DOHH2 (cell line): ENCODE measurements at regions not wholly inside any gene's neighbourhood (a gene's known extent, or its start where the extent isn't known, plus 50 kb on each side); places are given as distances from the start of the nearest gene placed in this dataset.

Source experiments
- H3F3A ChIP-seq: fragments of 200-600 bp; sonication (generic), shearing (Covaris generic); 2 replicates; pipeline ENCODE4 v1.6.0; 2016; ENCODE audit warnings: antibody characterized with exemption, mild to moderate bottlenecking; ENCODE audit not compliant: control insufficient read depth, insufficient read depth
- H3K27ac ChIP-seq: fragments of 200-600 bp; sonication (generic); 2 replicates; pipeline ENCODE4 v1.5.1; 2014; ENCODE audit warnings: low read depth, mild to moderate bottlenecking, low read length, moderate library complexity
- H3K27me3 ChIP-seq: fragments of 200-600 bp; sonication (generic); 2 replicates; pipeline ENCODE4 v1.6.1; 2014; ENCODE audit warnings: mild to moderate bottlenecking, low read length, mixed read lengths; ENCODE audit not compliant: control insufficient read depth
- H3K36me3 ChIP-seq: fragments of 200-600 bp; sonication (generic); 2 replicates; pipeline ENCODE4 v1.6.1; 2014; ENCODE audit warnings: mild to moderate bottlenecking, low read length, moderate library complexity, mixed read lengths; ENCODE audit not compliant: control insufficient read depth
- H3K4me1 ChIP-seq: fragments of 200-600 bp; sonication (generic); 2 replicates; pipeline ENCODE4 v1.6.1; 2014; ENCODE audit warnings: mild to moderate bottlenecking, low read length, mixed read lengths; ENCODE audit not compliant: control insufficient read depth
- H3K4me2 ChIP-seq: fragments of 200-600 bp; sonication (generic); 2 replicates; pipeline ENCODE4 v1.6.0; 2014; ENCODE audit warnings: mild to moderate bottlenecking, low read length, moderate library complexity
- H3K4me3 ChIP-seq: fragments of 200-600 bp; sonication (generic); 2 replicates; pipeline ENCODE4 v1.5.1; 2014; ENCODE audit warnings: mild to moderate bottlenecking, low read length, mixed read lengths
- H3K79me2 ChIP-seq: fragments of 200-600 bp; sonication (generic); 2 replicates; pipeline ENCODE4 v1.6.1; 2014; ENCODE audit warnings: mild to moderate bottlenecking, low read length, mixed read lengths; ENCODE audit not compliant: control insufficient read depth
- H3K9me2 ChIP-seq: fragments of 200-600 bp; sonication (generic); replicated peaks from 2 replicates; pipeline ENCODE4 v1.6.1; 2014; ENCODE audit warnings: mild to moderate bottlenecking, low read length, mixed read lengths; ENCODE audit not compliant: control insufficient read depth
- H3K9me3 ChIP-seq: fragments of 200-600 bp; sonication (generic); 2 replicates; pipeline ENCODE4 v1.6.1; 2014; ENCODE audit warnings: antibody characterized with exemption, low read length, mixed read lengths; ENCODE audit not compliant: control insufficient read depth, insufficient read depth
- H4K20me1 ChIP-seq: fragments of 200-600 bp; sonication (generic); 2 replicates; pipeline ENCODE4 v1.6.0; 2014; ENCODE audit warnings: low read depth, mild to moderate bottlenecking, antibody characterized with exemption, low read length, moderate library complexity; ENCODE audit not compliant: control insufficient read depth, insufficient read depth
- EZH2phosphoT487 ChIP-seq: fragments of 200-600 bp; sonication (generic); IDR thresholded peaks from 2 replicates; pipeline ENCODE4 v1.6.1; 2017; ENCODE audit warnings: borderline replicate concordance, mild to moderate bottlenecking, antibody characterized with exemption, low read length, moderate library complexity, mixed read lengths
- TF ChIP-seq, protein P1 (sequence below): fragments of 200-600 bp; sonication (generic); IDR thresholded peaks from one replicate; pipeline ENCODE4 v1.5.1; 2014; ENCODE audit warnings: antibody characterized with exemption, mild to moderate bottlenecking, low read depth, low read length; ENCODE audit not compliant: poor library complexity, severe bottlenecking

- no peaks in the 10 kb centered on the region for H3K27me3 ChIP-seq
- no peaks in the 10 kb centered on the region for H3K36me3 ChIP-seq
- H3K4me1 ChIP-seq, result no peaks in the 10 kb centered on the region
- H3K27ac ChIP-seq, result no peak overlapping the region
- H3F3A ChIP-seq, result no peaks in the 10 kb centered on the region
- H3K9me3 ChIP-seq, result no peaks in the 10 kb centered on the region
- H3K9me2 ChIP-seq, result no peaks in the 10 kb centered on the region
- no peak overlapping the region for H3K4me3 ChIP-seq
- H3K79me2 ChIP-seq, result no peaks in the 10 kb centered on the region
- H3K4me2 ChIP-seq, result no peak overlapping the region
- no peaks in the 10 kb centered on the region for H4K20me1 ChIP-seq
- TF ChIP-seq, protein P1, sequence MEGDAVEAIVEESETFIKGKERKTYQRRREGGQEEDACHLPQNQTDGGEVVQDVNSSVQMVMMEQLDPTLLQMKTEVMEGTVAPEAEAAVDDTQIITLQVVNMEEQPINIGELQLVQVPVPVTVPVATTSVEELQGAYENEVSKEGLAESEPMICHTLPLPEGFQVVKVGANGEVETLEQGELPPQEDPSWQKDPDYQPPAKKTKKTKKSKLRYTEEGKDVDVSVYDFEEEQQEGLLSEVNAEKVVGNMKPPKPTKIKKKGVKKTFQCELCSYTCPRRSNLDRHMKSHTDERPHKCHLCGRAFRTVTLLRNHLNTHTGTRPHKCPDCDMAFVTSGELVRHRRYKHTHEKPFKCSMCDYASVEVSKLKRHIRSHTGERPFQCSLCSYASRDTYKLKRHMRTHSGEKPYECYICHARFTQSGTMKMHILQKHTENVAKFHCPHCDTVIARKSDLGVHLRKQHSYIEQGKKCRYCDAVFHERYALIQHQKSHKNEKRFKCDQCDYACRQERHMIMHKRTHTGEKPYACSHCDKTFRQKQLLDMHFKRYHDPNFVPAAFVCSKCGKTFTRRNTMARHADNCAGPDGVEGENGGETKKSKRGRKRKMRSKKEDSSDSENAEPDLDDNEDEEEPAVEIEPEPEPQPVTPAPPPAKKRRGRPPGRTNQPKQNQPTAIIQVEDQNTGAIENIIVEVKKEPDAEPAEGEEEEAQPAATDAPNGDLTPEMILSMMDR, result no peak
- no peak for TF ChIP-seq EZH2phosphoT487
These were observed 439.4 kb upstream of the ZNF462 start for GRCh38 chr9:106423575-106423974.

GRCh38 chr9:106432631-106433030 lies 430.3 kb upstream of the ZNF462 start:
- H3K4me3 ChIP-seq, result no peak overlapping the region
- H3K9me2 ChIP-seq, result no peaks in the 10 kb centered on the region
- H3K27me3 ChIP-seq, result no peaks in the 10 kb centered on the region
- H4K20me1 ChIP-seq, result no peaks in the 10 kb centered on the region
- no peaks in the 10 kb centered on the region for H3K79me2 ChIP-seq
- H3K9me3 ChIP-seq, result no peaks in the 10 kb centered on the region
- no peaks in the 10 kb centered on the region for H3K36me3 ChIP-seq
- H3K4me1 ChIP-seq, result no peaks in the 10 kb centered on the region
- H3K4me2 ChIP-seq, result no peak overlapping the region
- TF ChIP-seq, protein P1, result no peak
- TF ChIP-seq EZH2phosphoT487, result no peak
- H3K27ac ChIP-seq, result no peak overlapping the region
- no peaks in the 10 kb centered on the region for H3F3A ChIP-seq

DNA sequence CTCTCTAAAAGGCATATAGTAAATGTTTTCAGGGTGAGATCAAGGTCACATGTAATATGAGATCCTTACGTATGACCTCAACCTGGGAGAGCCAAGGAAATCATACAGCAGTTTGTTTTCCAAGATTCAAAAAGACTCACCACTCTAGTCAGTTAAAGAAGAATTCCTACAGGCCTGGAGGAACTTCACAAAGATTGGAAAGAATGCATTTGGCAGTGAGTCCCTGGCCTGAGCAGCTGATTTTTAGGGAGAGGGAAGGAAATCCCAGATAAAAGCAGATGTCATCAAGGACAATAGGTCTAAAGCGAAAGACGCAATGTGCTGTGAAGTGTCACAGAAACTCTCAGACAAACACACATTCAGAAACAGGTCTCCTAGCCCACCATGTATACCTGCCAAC lies 424.0 kb upstream of the ZNF462 start:
- Histone ChIP-seq H3K9me2 (no peaks in the 10 kb centered on the region), H3K4me3 (no peak overlapping the region), H3K9me3 (no peaks in the 10 kb centered on the region), H3K4me2 (no peak overlapping the region), H4K20me1 (no peaks in the 10 kb centered on the region), H3K36me3 (no peaks in the 10 kb centered on the region), H3K79me2 (no peaks in the 10 kb centered on the region), H3K27ac (no peak overlapping the region), H3K27me3 (no peaks in the 10 kb centered on the region), H3F3A (no peaks in the 10 kb centered on the region), H3K4me1 (no peaks in the 10 kb centered on the region)
- no peak for TF ChIP-seq EZH2phosphoT487
- TF ChIP-seq, protein P1, result no peak

- Histone ChIP-seq H4K20me1 (no peaks in the 10 kb centered on the region), H3K27me3 (no peaks in the 10 kb centered on the region), H3K79me2 (no peaks in the 10 kb centered on the region), H3K36me3 (no peaks in the 10 kb centered on the region), H3K27ac (no peak overlapping the region), H3K9me2 (no peaks in the 10 kb centered on the region), H3F3A (no peaks in the 10 kb centered on the region), H3K4me2 (no peak overlapping the region), H3K9me3 (no peaks in the 10 kb centered on the region), H3K4me3 (no peak overlapping the region), H3K4me1 (no peaks in the 10 kb centered on the region)
- no peak for TF ChIP-seq EZH2phosphoT487
- TF ChIP-seq, protein P1, result no peak
These were observed 421.7 kb upstream of the ZNF462 start for GRCh38 chr9:106441283-106441682.
